Astrocyte of the cerebellum (primary cell): ENCODE measurements at regions not wholly inside any gene's neighbourhood (a gene's known extent, or its start where the extent isn't known, plus 50 kb on each side); places are given as distances from the start of the nearest gene placed in this dataset.

ENCODE experiments used
- DNase-seq: peaks from one replicate; pipeline ENCODE4 v3.0.0-alpha.2; 2011; ENCODE audit warnings: low read depth
- H3K4me3 ChIP-seq: 2 replicates; pipeline ENCODE4 v1.5.1; 2011; ENCODE audit warnings: mild to moderate bottlenecking, low read depth, low read length, moderate library complexity
- in situ Hi-C: cut with HindIII; loops from 2 replicates; pipeline ENCODE4 v1.10.0; 2017; ENCODE audit warnings: low sequenced_read_pairs
- TF ChIP-seq, protein P1 (sequence below): IDR thresholded peaks from 2 replicates; pipeline ENCODE4 v1.5.1; 2012; ENCODE audit warnings: low read length, low read depth, moderate library complexity, mild to moderate bottlenecking; ENCODE audit errors: missing control alignments

DNA sequence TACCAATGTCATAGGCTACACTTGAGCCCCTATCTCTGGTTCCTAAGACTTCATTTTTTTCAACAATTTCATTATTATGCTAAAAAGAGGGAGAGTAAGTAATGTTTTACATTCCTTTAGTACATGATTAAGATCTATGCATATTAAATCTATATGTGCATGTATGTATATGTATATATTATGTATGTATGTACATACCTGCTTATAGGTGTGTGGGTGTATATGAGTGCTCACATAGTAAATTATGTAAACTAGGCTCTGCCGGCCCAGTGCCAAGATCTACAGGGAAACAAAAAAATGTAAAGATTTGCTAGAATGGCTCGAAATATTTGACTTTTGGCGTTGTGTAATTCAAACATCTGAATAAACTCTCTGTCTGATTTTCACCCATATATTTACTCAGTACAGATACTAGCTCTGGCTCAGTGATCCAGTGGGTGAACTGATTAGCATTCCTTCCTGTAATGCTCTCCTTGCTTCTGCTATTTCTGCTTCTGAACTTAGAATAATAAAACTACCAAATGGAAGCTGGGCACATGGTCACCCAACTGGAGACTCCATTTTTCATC, 113.1 kb upstream of the FGGY start:
- DNase-seq, result no peak
- H3K4me3 ChIP-seq, result no peak overlapping the region
- in situ Hi-C loops, result no loop called here
- TF ChIP-seq, protein P1, sequence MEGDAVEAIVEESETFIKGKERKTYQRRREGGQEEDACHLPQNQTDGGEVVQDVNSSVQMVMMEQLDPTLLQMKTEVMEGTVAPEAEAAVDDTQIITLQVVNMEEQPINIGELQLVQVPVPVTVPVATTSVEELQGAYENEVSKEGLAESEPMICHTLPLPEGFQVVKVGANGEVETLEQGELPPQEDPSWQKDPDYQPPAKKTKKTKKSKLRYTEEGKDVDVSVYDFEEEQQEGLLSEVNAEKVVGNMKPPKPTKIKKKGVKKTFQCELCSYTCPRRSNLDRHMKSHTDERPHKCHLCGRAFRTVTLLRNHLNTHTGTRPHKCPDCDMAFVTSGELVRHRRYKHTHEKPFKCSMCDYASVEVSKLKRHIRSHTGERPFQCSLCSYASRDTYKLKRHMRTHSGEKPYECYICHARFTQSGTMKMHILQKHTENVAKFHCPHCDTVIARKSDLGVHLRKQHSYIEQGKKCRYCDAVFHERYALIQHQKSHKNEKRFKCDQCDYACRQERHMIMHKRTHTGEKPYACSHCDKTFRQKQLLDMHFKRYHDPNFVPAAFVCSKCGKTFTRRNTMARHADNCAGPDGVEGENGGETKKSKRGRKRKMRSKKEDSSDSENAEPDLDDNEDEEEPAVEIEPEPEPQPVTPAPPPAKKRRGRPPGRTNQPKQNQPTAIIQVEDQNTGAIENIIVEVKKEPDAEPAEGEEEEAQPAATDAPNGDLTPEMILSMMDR, result no peak

- in situ Hi-C loops, result no loop called here
- no peak overlapping the region for H3K4me3 ChIP-seq
Measured at GRCh38 chr1:59184365-59184905, 112.5 kb upstream of the FGGY start.

GRCh38 chr1:59185163-59185860, 111.6 kb upstream of the FGGY start:
- H3K4me3 ChIP-seq, result no peak overlapping the region
- in situ Hi-C loops, result no loop called here
- no peak for DNase-seq
- TF ChIP-seq, protein P1, result no peak

More at GRCh38 chr1:59184365-59184905, 112.5 kb upstream of the FGGY start:
- no peak for DNase-seq
- TF ChIP-seq, protein P1, result no peak

GRCh38 chr1:59186656-59187055, 110.2 kb upstream of the FGGY start:
- H3K4me3 ChIP-seq, result no peak overlapping the region
- TF ChIP-seq, protein P1, result no peak
- in situ Hi-C loops, result no loop called here
- DNase-seq, result no peak

DNA sequence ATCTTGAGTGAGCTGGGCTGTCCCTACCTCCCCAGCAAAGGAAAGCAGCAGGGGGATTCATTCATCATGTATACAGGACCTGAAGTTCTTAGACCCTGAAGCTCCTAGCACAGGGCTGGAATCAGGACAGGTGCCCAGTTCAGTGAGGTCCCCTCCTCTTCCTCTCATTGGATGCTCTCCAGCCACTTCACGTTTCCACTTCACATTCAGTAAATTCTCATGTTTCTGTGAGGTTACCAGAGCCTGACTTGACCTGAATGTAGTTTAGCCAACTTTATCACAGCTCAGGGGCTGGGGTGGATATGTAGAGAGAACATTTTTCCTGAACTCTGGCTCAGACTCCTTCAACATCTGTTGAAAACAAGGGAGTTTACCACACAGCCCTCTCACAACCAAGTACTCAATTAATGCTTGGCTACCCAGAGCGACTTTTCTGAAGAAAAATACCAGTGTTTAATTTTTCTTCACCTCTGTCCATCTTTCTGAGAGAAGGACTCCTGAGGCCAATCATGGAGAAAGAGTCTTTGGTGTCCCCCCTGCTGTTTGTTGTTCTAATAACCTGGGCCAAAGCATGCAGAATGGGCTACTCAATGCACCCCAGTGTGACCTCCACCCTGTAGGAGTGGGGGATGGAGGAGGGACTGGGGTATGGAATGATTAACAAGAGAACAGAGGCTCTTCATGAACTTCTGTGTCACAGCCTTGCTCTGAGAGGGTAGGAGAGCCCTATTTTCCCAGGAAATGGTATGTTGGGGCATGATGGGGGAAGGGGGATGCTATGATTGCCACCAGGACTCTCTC, 108.3 kb upstream of the FGGY start:
- TF ChIP-seq, protein P1, result no peak
- H3K4me3 ChIP-seq, result no peak overlapping the region

GRCh38 chr1:59193443-59194093, 103.3 kb upstream of the FGGY start:
- TF ChIP-seq, protein P1, result no peak
- in situ Hi-C loops, result no loop called here
- H3K4me3 ChIP-seq, result no peak overlapping the region
- DNase-seq, result no peak

More for the DNA sequence above, 108.3 kb upstream of the FGGY start:
- DNase-seq, result no peak
- in situ Hi-C loops, result no loop called here
